ENCODE measurements at regions not wholly inside any gene's neighbourhood (a gene's known extent, or its start where the extent isn't known, plus 50 kb on each side); places are given as distances from the start of the nearest gene placed in this dataset.
A peak's percentile ranks its signal among the peaks of the same experiment; 100 is the strongest.
"Not testable (repeated sequence)": the region's sequence is repeated elsewhere in the genome, so short reads cannot be mapped to it uniquely, and the experiment has no call there.

DNA sequence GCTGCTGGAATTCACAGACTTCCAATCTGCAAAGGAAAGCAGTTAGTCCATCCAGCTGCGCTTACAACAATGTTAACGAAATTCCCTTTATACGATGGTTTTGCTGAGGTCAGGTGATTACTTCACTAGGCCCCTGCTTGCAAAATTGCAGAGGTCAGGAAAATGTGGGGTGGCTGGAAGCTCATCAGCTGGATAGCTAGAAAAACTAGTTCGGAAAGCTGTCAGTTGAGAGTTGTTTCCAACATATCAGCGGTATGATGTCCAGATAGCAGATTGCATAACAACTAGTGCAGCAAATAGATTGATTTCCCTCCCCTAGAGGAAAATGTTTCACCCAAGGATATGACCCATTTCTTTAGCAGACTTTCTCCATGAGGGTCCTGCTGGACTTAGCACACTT is 2021.1 kb upstream of the CELF4 start:
- no peak for DNase-seq (ENCODE audit: extremely low read depth, insufficient read length)
- TF ChIP-seq, protein P1, sequence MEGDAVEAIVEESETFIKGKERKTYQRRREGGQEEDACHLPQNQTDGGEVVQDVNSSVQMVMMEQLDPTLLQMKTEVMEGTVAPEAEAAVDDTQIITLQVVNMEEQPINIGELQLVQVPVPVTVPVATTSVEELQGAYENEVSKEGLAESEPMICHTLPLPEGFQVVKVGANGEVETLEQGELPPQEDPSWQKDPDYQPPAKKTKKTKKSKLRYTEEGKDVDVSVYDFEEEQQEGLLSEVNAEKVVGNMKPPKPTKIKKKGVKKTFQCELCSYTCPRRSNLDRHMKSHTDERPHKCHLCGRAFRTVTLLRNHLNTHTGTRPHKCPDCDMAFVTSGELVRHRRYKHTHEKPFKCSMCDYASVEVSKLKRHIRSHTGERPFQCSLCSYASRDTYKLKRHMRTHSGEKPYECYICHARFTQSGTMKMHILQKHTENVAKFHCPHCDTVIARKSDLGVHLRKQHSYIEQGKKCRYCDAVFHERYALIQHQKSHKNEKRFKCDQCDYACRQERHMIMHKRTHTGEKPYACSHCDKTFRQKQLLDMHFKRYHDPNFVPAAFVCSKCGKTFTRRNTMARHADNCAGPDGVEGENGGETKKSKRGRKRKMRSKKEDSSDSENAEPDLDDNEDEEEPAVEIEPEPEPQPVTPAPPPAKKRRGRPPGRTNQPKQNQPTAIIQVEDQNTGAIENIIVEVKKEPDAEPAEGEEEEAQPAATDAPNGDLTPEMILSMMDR (IDR thresholded peaks at IDR 0.05; ENCODE audit: insufficient read depth, low read length, poor library complexity, severe bottlenecking), result no peak
- Histone ChIP-seq H3K36me3 (ENCODE audit: control insufficient read depth, insufficient read depth, low read length) (no peaks in the 10 kb centered on the region), H3K4me3 (replicated peaks; ENCODE audit: low read depth, low read length) (no peak overlapping the region), H3K27me3 (replicated peaks; ENCODE audit: control insufficient read depth, insufficient read depth, low read length) (no peaks in the 10 kb centered on the region)

DNA sequence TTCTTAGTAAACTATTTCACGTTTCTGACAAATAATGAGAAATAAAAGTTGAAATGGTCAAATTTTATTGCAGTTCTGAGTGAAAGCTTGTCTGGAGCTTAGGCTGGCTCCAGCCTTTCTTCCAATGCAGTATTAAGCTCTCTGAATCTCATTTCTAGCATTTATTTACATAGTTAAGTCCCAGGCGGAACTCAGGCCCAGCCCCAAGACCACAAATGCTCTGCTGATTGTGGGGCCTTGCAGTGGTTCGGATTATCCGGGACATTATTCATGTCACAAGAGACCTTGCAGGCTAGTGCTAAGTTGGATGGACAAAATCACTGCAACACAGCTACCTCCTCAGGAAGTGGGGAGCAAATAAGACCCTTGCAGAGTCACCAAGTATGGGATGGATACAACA is 2009.3 kb upstream of the CELF4 start:
- TF ChIP-seq, protein P1 (IDR thresholded peaks at IDR 0.05; ENCODE audit: insufficient read depth, low read length, poor library complexity, severe bottlenecking), result no peak
- no peaks in the 10 kb centered on the region for H3K36me3 ChIP-seq (ENCODE audit: control insufficient read depth, insufficient read depth, low read length)
- H3K27me3 ChIP-seq (replicated peaks; ENCODE audit: control insufficient read depth, insufficient read depth, low read length), result no peaks in the 10 kb centered on the region
- DNase-seq (ENCODE audit: extremely low read depth, insufficient read length), result no peak
- no peak overlapping the region for H3K4me3 ChIP-seq (replicated peaks; ENCODE audit: low read depth, low read length)

DNA sequence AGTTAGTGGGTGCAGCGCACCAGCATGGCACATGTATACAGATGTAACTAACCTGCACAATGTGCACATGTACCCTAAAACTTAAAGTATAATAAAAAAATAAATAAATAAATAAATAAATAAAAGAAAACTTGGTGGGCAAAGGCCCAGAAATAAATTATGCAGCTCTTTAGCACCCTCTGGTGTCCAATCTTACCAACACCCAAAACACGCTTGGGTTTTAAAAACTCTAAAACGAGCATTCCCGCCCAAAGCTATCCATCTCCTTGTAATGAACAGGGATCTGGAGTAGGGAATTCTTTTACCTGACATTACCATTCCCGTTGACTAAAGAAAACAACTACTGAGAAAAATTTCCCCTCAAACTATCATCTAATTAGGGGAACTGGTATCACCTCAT is 2005.9 kb upstream of the CELF4 start:
- DNase-seq (ENCODE audit: extremely low read depth, insufficient read length), result no peak
- Histone ChIP-seq H3K27me3 (replicated peaks; ENCODE audit: control insufficient read depth, insufficient read depth, low read length) (no peaks in the 10 kb centered on the region), H3K36me3 (ENCODE audit: control insufficient read depth, insufficient read depth, low read length) (no peaks in the 10 kb centered on the region), H3K4me3 (replicated peaks; ENCODE audit: low read depth, low read length) (no peak overlapping the region)
- TF ChIP-seq, protein P1 (IDR thresholded peaks at IDR 0.05; ENCODE audit: insufficient read depth, low read length, poor library complexity, severe bottlenecking), result peak; percentile 22

DNA sequence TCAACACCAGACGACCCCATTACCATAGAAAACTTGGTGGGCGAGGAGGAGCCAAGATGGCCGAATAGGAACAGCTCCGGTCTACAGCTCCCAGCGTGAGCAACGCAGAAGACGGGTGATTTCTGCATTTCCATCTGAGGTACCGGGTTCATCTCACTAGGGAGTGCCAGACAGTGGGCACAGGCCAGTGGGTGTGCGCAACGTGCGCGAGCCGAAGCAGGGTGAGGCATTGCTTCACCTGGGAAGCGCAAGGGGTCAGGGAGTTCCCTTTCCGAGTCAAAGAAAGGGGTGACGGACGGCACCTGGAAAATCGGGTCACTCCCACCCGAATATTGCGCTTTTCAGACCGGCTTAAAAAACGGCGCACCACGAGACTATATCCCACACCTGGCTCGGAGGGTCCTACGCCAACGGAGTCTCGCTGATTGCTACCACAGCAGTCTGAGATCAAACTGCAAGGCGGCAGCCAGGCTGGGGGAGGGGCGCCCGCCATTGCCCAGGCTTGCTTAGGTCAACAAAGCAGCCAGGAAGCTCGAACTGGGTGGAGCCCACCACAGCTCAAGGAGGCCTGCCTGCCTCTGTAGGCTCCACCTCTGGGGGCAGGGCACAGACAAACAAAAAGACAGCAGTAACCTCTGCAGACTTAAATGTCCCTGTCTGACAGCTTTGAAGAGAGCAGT is 2000.1 kb upstream of the CELF4 start:
- not testable (repeated sequence) for DNase-seq (ENCODE audit: extremely low read depth, insufficient read length); H3K36me3 ChIP-seq (ENCODE audit: control insufficient read depth, insufficient read depth, low read length); H3K27me3 ChIP-seq (replicated peaks; ENCODE audit: control insufficient read depth, insufficient read depth, low read length); H3K4me3 ChIP-seq (replicated peaks; ENCODE audit: low read depth, low read length)

DNA sequence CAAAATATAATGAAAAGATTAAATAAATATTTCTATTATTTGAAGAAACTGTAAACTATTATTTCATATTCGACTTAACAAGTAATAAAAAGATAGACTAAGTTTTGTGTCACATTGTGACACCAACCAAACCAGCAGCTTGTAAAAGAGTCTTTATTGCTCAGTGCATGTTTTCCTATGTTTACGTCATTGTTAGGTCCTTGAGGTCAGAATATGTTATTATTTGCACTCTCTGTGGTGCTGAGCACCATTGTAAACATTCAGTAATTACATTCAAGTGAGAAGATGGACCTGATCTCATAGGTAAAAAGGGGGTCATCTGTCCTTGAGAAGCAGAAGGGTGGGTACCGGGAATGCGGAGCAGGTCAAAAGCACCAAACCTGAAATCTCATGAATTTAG is 1999.1 kb upstream of the CELF4 start:
- H3K36me3 ChIP-seq (ENCODE audit: control insufficient read depth, insufficient read depth, low read length), result no peaks in the 10 kb centered on the region
- no peaks in the 10 kb centered on the region for H3K27me3 ChIP-seq (replicated peaks; ENCODE audit: control insufficient read depth, insufficient read depth, low read length)
- no peak for DNase-seq (ENCODE audit: extremely low read depth, insufficient read length)
- H3K4me3 ChIP-seq (replicated peaks; ENCODE audit: low read depth, low read length), result no peak overlapping the region
- TF ChIP-seq, protein P1 (IDR thresholded peaks at IDR 0.05; ENCODE audit: insufficient read depth, low read length, poor library complexity, severe bottlenecking), result no peak

DNA sequence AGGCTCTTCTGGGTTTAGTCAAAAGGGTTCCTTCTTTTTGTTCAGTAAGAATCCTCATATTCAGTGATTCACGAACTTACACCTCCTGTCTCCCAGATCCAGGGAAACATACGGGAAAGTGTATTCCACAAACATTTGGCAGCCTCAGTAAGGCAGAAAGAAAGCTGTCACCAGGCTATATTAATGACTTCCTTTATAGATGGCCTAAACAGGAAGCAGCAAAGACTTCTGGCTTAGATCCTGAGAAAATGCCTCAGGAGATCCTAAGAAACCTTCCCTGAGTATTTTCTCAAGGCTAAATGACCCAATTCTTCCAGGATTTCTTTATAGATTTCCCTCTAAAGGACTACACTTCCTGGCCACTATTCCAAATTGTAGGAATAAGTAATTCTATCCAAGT is 1995.5 kb upstream of the CELF4 start:
- no peak overlapping the region for H3K4me3 ChIP-seq (replicated peaks; ENCODE audit: low read depth, low read length)
- no peak for DNase-seq (ENCODE audit: extremely low read depth, insufficient read length)
- H3K27me3 ChIP-seq (replicated peaks; ENCODE audit: control insufficient read depth, insufficient read depth, low read length), result no peaks in the 10 kb centered on the region
- TF ChIP-seq, protein P1 (IDR thresholded peaks at IDR 0.05; ENCODE audit: insufficient read depth, low read length, poor library complexity, severe bottlenecking), result no peak
- no peaks in the 10 kb centered on the region for H3K36me3 ChIP-seq (ENCODE audit: control insufficient read depth, insufficient read depth, low read length)

Data from GM06990 (cell line).